ENCODE measurements at regions not wholly inside any gene's neighbourhood (a gene's known extent, or its start where the extent isn't known, plus 50 kb on each side); places are given as distances from the start of the nearest gene placed in this dataset.

DNA sequence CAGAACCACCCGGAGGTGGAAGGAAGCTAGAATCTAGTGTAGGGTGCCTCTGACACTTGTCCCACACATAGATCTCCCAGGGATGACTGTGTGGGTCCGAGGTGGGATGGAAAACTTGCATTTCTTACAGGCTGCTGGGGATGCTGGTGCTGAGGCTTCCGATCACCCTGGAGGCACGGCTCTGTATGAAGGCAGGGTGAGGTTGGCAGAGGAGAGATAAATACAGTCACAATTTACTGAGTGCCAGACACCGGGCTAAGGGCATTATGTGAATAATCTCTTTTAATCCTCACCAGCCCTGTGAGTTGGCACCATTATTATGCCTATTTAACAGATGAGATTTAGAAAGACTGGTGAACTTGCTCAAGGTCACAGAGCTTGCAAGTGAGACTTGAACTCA is 250.2 kb upstream of the RREB1 start:
- no peaks in the 10 kb centered on the region for H3K27me3 Mint-ChIP-seq (ENCODE audit: low read depth)
- H3K27ac Mint-ChIP-seq, result no peak overlapping the region
- no peak for DNase-seq (ENCODE audit: low spot score)
- no peaks in the 10 kb centered on the region for H3K36me3 Mint-ChIP-seq (ENCODE audit: low read depth)
- intact Hi-C loops (cut with micrococcal nuclease), result no loop called here
- H3K4me1 Mint-ChIP-seq (ENCODE audit: low read depth), result peaks cover 38% of the 10 kb centered on the region
- no peak overlapping the region for H3K4me3 Mint-ChIP-seq (ENCODE audit: low read depth)
- H3K9me3 Mint-ChIP-seq, result no peaks in the 10 kb centered on the region

DNA sequence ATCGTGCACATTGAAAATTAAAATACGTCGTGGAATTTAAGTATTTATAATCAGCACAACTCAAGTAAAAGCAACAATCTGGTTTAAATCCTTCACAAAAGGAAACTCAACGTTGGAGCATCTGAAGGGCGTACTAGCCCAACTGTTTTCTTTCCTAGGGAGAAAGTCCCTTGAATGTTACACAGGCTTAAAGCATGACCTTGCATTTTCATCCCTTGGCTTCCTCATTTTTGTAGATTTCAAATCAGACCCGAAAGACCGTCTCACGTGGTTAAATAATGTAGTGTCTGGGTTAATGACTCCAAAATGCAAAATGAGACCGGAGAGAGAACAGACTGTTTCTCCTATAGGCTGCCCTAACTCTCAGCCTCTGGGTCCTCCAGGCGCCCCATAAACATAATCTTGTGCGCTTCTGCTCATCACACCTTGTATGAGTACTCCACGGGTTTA is 249.2 kb upstream of the RREB1 start:
- DNase-seq (ENCODE audit: low spot score), result no peak
- Mint-ChIP-seq H3K27ac (peak overlapping the region; percentile 21), H3K9me3 (no peaks in the 10 kb centered on the region), H3K27me3 (ENCODE audit: low read depth) (peaks cover 1% of the 10 kb centered on the region), H3K4me3 (ENCODE audit: low read depth) (no peak overlapping the region), H3K36me3 (ENCODE audit: low read depth) (no peaks in the 10 kb centered on the region), H3K4me1 (ENCODE audit: low read depth) (peaks cover 38% of the 10 kb centered on the region)
- intact Hi-C loops (cut with micrococcal nuclease), result no loop called here

DNA sequence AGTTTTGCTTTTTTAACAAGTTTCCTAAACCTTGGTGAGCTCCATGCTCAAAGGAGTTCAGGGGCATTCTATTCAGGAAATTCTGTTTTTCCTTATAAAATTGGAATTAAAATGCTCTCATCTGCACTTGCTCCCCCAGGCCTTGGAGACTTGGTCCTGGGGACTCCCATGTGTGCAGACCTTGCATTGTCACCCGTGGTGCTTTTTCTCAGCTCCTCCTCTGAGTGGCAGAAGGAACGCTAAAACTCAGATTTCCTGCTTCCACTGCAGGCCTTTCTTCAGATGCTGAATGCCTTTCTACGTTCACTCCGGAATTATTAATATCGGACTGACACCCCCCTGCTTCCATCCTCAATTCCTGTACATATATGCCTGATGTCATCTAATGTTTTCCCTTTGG is 248.7 kb upstream of the RREB1 start:
- no peak for DNase-seq (ENCODE audit: low spot score)
- Mint-ChIP-seq H3K4me1 (ENCODE audit: low read depth) (peaks cover 35% of the 10 kb centered on the region), H3K36me3 (ENCODE audit: low read depth) (no peaks in the 10 kb centered on the region), H3K27ac (no peak overlapping the region), H3K9me3 (no peaks in the 10 kb centered on the region), H3K27me3 (ENCODE audit: low read depth) (peaks cover 1% of the 10 kb centered on the region), H3K4me3 (ENCODE audit: low read depth) (no peak overlapping the region)
- intact Hi-C loops (cut with micrococcal nuclease), result no loop called here

DNA sequence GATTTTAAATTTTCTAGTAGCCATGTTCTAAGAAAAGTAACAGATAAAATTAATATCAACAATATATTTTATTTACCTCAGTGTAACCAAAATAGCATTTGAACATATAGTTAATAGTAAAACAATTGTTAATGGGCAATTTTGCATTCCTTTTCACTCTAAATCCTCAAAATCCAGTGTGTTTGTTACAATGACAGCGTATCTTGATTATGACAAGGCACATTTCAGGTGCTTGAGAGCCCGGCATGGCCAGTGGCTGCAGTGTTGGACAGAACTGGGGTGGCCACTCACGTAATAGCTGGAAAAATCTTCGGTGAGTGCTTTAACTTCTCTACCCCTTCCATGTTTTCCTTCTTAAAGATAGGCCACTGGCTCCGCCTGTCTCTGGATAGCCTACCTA is 248.0 kb upstream of the RREB1 start:
- DNase-seq (ENCODE audit: low spot score), result no peak
- intact Hi-C loops (cut with micrococcal nuclease), result no loop called here
- Mint-ChIP-seq H3K27ac (no peak overlapping the region), H3K36me3 (ENCODE audit: low read depth) (no peaks in the 10 kb centered on the region), H3K27me3 (ENCODE audit: low read depth) (peaks cover 1% of the 10 kb centered on the region), H3K9me3 (no peaks in the 10 kb centered on the region), H3K4me3 (ENCODE audit: low read depth) (no peak overlapping the region), H3K4me1 (ENCODE audit: low read depth) (peaks cover 31% of the 10 kb centered on the region)

DNA sequence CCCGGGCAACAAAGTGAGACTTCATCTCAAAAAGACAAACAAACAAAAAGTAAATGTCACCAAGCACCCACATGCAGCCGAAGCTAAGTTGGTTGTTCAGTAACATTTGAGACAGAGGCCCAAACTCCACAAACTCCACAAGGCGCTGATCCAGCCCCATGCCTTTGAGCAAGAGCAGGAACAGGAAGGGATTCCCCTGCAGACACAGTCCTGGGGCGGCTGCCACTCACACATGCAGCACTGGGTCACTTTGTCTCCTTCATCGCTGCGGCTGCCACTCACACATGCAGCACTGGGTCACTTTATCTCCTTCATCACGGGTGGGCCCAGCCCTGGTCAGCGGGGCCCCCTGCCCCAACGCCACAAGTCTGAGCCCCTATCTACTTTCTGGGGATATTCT is 246.9 kb upstream of the RREB1 start:
- H3K9me3 Mint-ChIP-seq, result no peaks in the 10 kb centered on the region
- no peak overlapping the region for H3K4me3 Mint-ChIP-seq (ENCODE audit: low read depth)
- H3K4me1 Mint-ChIP-seq (ENCODE audit: low read depth), result peaks cover 25% of the 10 kb centered on the region
- H3K36me3 Mint-ChIP-seq (ENCODE audit: low read depth), result no peaks in the 10 kb centered on the region
- intact Hi-C loops (cut with micrococcal nuclease), result no loop called here
- no peak for DNase-seq (ENCODE audit: low spot score)
- H3K27ac Mint-ChIP-seq, result no peak overlapping the region
- peaks cover 3% of the 10 kb centered on the region for H3K27me3 Mint-ChIP-seq (ENCODE audit: low read depth)

DNA sequence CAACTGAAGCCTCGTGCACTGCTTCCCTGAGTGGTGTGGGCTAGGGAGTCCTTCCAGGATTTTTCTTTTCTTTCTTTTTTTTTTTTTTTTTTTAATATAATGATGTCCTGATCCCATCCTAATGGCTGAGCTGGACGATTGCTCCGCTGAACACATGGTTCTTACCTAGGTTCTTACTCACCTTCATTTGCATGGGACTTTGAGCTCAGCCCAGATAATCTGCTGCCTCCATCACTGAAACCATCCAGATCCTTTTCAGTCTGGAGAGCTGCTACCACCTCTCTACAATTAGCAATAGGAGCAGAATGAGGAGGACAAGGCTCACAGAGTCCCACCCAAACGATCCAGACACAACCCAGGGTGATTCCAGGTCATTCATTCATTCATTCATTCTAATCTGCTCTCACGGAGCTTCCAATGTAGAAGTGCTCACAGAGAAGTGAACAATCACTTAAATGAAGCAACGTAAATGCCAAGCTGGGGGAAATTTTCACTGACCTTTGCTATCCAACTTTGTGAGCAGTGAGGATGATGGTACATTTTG is 246.3 kb upstream of the RREB1 start:
- Mint-ChIP-seq H3K4me3 (ENCODE audit: low read depth) (no peak overlapping the region), H3K36me3 (ENCODE audit: low read depth) (no peaks in the 10 kb centered on the region), H3K27me3 (ENCODE audit: low read depth) (peaks cover 3% of the 10 kb centered on the region), H3K9me3 (no peaks in the 10 kb centered on the region), H3K4me1 (ENCODE audit: low read depth) (peaks cover 19% of the 10 kb centered on the region), H3K27ac (no peak overlapping the region)
- intact Hi-C loops (cut with micrococcal nuclease), result no loop called here
- no peak for DNase-seq (ENCODE audit: low spot score)

DNA sequence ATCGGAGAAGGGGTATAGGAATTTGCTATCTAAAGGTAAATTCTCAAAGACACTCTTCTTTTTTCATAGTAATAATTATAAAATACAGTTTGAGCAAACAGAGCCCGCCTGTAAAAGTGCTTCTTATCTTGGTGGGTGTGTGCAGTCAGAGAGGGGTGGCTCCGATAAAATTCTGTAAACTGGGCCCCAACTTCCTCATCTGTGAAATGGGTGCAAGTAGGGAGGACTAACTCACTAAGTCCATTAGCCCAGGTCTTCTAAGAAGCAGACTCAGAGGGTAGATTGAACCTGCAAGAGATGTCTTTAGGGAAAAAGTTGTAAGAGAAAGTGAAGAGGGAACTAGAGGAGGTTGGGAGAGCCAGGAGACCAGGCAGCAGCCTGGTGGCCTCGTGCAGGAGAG is 245.8 kb upstream of the RREB1 start:
- DNase-seq (ENCODE audit: low spot score), result no peak
- Mint-ChIP-seq H3K36me3 (ENCODE audit: low read depth) (no peaks in the 10 kb centered on the region), H3K4me1 (ENCODE audit: low read depth) (peaks cover 14% of the 10 kb centered on the region), H3K4me3 (ENCODE audit: low read depth) (no peak overlapping the region), H3K9me3 (no peaks in the 10 kb centered on the region), H3K27me3 (ENCODE audit: low read depth) (peaks cover 3% of the 10 kb centered on the region), H3K27ac (no peak overlapping the region)
- intact Hi-C loops (cut with micrococcal nuclease), result no loop called here

DNA sequence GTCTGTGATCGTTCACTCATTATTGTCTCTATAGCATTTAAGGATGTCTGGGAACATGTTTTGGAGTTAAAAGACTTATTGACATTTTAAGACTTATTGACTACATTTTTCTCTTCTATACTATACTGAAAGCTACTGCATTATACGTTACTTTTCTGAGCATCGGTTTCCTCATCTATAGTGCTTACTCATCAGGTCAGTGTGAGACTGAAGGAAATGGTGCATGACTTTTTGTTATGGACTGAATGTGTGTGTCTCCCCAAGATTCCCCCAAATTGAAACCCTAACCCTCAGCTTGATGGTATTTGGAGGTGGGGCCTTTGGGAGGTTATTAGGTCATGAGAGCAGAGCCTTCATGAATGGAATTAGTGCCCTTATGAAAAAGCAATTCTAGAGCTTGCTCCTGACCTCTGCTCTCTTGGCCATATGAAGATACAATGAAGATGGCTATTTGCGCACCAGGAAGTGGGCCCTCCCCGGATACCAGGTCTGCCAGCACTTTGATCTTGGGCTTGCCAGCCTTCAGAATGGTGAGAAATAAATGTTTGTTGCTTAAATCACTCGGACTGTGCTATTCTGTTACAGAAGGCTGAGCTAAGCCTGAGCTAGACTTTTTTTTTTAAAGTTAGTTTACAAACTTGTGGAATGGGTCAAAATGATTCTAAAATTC is 243.7 kb upstream of the RREB1 start:
- Mint-ChIP-seq H3K36me3 (ENCODE audit: low read depth) (no peaks in the 10 kb centered on the region), H3K27me3 (ENCODE audit: low read depth) (peaks cover 3% of the 10 kb centered on the region), H3K27ac (no peak overlapping the region), H3K9me3 (no peaks in the 10 kb centered on the region), H3K4me3 (ENCODE audit: low read depth) (no peak overlapping the region), H3K4me1 (ENCODE audit: low read depth) (peaks cover 4% of the 10 kb centered on the region)
- intact Hi-C loops (cut with micrococcal nuclease), result no loop called here
- no peak for DNase-seq (ENCODE audit: low spot score)

DNA sequence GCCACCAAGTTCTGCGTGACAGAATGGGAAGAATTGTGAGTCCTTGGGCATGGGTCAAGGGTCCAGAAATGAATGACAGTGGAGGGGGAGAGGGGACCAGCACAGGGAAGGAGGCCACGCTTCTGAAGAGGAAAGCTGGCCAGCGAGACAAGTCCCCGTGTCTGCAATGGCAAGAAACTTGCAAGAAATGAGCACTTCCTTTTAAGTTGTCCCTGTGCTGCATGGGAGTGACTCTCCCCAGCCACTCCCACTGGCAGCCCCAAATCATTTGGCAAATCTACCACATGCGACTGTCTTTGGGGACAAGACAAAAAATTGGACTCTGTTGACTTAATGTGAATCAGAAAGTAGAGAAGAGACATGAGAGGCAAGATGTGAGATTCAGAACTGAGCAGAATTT is 242.2 kb upstream of the RREB1 start:
- Mint-ChIP-seq H3K27ac (no peak overlapping the region), H3K36me3 (ENCODE audit: low read depth) (no peaks in the 10 kb centered on the region), H3K9me3 (no peaks in the 10 kb centered on the region), H3K4me3 (ENCODE audit: low read depth) (no peak overlapping the region), H3K4me1 (ENCODE audit: low read depth) (peaks cover 4% of the 10 kb centered on the region), H3K27me3 (ENCODE audit: low read depth) (peaks cover 3% of the 10 kb centered on the region)
- DNase-seq (ENCODE audit: low spot score), result no peak
- intact Hi-C loops (cut with micrococcal nuclease), result no loop called here

DNA sequence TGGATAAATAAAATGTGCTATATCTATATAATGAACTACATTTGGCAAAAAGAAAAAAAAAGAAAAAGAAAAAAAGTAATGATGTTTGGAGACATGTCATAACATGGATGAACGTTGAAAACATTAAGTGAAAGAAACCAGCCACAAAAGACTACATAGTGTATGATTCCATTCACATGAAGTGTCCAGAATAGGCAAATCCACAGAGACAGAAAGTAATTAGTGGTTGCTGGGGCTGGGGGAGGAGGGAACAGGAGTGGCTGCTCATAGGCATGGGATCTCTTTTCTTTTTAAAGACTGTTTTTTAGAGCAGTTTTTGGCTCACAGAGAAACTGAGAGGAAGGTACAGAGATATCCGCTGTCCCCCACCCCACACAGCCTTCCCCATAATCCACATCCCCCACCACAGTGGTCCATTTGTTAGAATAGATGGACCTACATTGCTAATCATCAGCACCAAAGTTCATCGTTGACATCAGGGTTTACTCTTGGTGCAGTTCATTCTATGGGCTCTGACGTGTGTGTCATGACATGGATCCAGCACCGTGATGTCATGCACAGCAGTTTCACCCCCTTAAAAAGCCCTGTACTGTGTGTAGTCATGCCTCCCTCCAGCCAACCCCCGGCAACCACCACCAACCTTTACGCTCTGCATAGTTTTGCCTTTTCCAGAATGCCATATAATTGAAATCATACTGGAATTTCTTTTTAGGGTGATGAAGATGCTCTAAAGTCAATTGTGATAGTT is 240.9 kb upstream of the RREB1 start:
- Mint-ChIP-seq H3K9me3 (no peaks in the 10 kb centered on the region), H3K4me1 (ENCODE audit: low read depth) (peaks cover 2% of the 10 kb centered on the region), H3K27ac (no peak overlapping the region), H3K27me3 (ENCODE audit: low read depth) (peaks cover 3% of the 10 kb centered on the region), H3K4me3 (ENCODE audit: low read depth) (no peak overlapping the region), H3K36me3 (ENCODE audit: low read depth) (no peaks in the 10 kb centered on the region)
- intact Hi-C loops (cut with micrococcal nuclease), result no loop called here
- no peak for DNase-seq (ENCODE audit: low spot score)

DNA sequence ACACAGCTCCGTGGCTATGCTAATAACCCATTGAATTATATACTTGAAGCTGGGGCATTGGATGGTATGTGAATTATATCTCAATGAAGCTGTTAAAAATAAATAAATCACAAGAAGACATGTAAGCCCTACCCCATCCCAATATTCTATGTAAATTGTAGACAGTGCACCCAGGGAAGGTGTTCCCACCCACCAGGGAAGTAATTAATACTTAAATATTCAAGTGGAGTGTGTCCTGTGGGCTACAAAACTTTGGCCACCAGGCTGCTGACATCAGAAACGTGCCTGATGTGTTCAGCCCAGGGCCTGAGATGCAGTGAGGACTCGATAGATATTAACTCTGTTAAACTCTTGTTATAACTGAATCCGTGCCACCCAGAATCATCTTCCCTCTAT is 240.4 kb upstream of the RREB1 start:
- Mint-ChIP-seq H3K4me1 (ENCODE audit: low read depth) (peaks cover 2% of the 10 kb centered on the region), H3K4me3 (ENCODE audit: low read depth) (no peak overlapping the region), H3K27ac (no peak overlapping the region), H3K36me3 (ENCODE audit: low read depth) (no peaks in the 10 kb centered on the region), H3K27me3 (ENCODE audit: low read depth) (peaks cover 3% of the 10 kb centered on the region), H3K9me3 (no peaks in the 10 kb centered on the region)
- DNase-seq (ENCODE audit: low spot score), result no peak
- intact Hi-C loops (cut with micrococcal nuclease), result no loop called here

DNA sequence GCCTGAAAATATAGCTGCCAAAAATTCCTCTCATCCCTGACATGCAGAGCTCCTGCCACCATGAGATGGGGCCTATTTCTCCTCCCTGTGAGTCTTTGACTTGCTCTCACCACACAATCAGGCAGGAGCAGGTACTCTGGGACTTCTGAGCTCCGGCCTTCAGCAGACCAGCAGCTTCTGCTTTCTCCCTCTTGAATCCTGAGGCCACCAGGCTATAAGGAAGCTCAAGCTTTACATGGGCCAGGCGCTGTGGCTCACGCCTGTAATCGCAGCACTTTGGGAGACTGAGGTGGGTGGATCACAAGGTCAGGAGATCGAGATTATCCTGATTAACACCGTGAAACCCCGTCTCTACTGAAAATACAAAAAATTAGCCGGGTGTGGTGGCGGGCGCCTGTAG is 238.7 kb upstream of the RREB1 start:
- H3K4me3 Mint-ChIP-seq (ENCODE audit: low read depth), result no peak overlapping the region
- DNase-seq (ENCODE audit: low spot score), result no peak
- no peaks in the 10 kb centered on the region for H3K9me3 Mint-ChIP-seq
- intact Hi-C loops (cut with micrococcal nuclease), result no loop called here
- H3K36me3 Mint-ChIP-seq (ENCODE audit: low read depth), result no peaks in the 10 kb centered on the region
- H3K4me1 Mint-ChIP-seq (ENCODE audit: low read depth), result peaks cover 2% of the 10 kb centered on the region
- H3K27ac Mint-ChIP-seq, result no peak overlapping the region
- peaks cover 2% of the 10 kb centered on the region for H3K27me3 Mint-ChIP-seq (ENCODE audit: low read depth)

DNA sequence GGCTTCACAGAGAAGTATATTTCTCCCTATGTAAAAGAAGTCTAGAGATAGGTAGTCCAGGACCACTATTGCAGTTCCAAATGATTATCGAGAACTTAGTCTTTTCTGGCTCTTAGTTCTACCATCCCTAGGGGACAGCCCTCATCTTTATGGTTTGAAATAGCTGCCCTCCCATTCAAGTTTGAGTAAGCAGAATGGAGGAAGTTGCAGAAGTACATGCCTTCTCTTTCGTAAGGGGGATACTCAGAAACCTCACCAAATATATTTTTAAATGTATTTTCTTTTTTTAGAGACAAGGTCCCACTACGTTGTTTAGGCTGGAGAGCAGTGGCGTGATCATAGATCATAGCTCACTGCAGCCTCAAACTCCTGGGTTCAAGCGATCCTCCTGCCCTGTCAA is 236.8 kb upstream of the RREB1 start:
- H3K36me3 Mint-ChIP-seq (ENCODE audit: low read depth), result no peaks in the 10 kb centered on the region
- no peak overlapping the region for H3K27ac Mint-ChIP-seq
- no peak overlapping the region for H3K4me3 Mint-ChIP-seq (ENCODE audit: low read depth)
- intact Hi-C loops (cut with micrococcal nuclease), result no loop called here
- H3K9me3 Mint-ChIP-seq, result no peaks in the 10 kb centered on the region
- H3K4me1 Mint-ChIP-seq (ENCODE audit: low read depth), result no peaks in the 10 kb centered on the region
- no peak for DNase-seq (ENCODE audit: low spot score)
- H3K27me3 Mint-ChIP-seq (ENCODE audit: low read depth), result peaks cover under 1% of the 10 kb centered on the region
